CD14-positive monocyte (primary cell): ENCODE measurements at regions not wholly inside any gene's neighbourhood (a gene's known extent, or its start where the extent isn't known, plus 50 kb on each side); places are given as distances from the start of the nearest gene placed in this dataset.

ENCODE experiments used
- DNase-seq, 3 donors: peaks; one replicate each; pipeline ENCODE4 v3.0.0-alpha.2; 2011 to 2022
- H2AFZ ChIP-seq: 2 replicates; pipeline ENCODE4 v1.6.0; 2012; ENCODE audit warnings: mild to moderate bottlenecking, low read depth, low read length, inconsistent platforms; ENCODE audit not compliant: insufficient read depth, poor library complexity, severe bottlenecking
- H3K27ac ChIP-seq, 2 donors: 1 replicate in 1 of 2; 2 replicates in 1 of 2; pipeline ENCODE4 v1.5.1; 2012 to 2013; ENCODE audit warnings: low read length in 2 of 2, control low read depth in 1 of 2, inconsistent platforms in 1 of 2, low read depth in 1 of 2, mild to moderate bottlenecking in 1 of 2
- H3K27me3 ChIP-seq, 2 donors: one replicate each; pipeline versions ENCODE4 v1.6.0 to v1.6.1; 2011 to 2013; ENCODE audit warnings: low read length in 2 of 2; ENCODE audit not compliant: control insufficient read depth in 2 of 2, insufficient read depth in 2 of 2
- H3K36me3 ChIP-seq, 2 donors: replicated peaks in 1 of 2; 1 replicate in 1 of 2; 2 replicates in 1 of 2; pipeline versions ENCODE4 v1.5.1 to v1.6.1; 2012 to 2013; ENCODE audit warnings: low read length in 2 of 2, control low read depth in 1 of 2, inconsistent platforms in 1 of 2, mild to moderate bottlenecking in 1 of 2; ENCODE audit not compliant: insufficient read depth in 2 of 2, control insufficient read depth in 1 of 2
- H3K4me1 ChIP-seq, 2 donors: 1 replicate in 1 of 2; 2 replicates in 1 of 2; pipeline versions ENCODE4 v1.5.1 to v1.6.1; 2012 to 2013; ENCODE audit warnings: low read length in 2 of 2, control low read depth in 1 of 2, inconsistent platforms in 1 of 2, mild to moderate bottlenecking in 1 of 2, moderate library complexity in 1 of 2; ENCODE audit not compliant: insufficient read depth in 2 of 2, control insufficient read depth in 1 of 2
- H3K4me2 ChIP-seq: replicated peaks from 2 replicates; pipeline ENCODE3; 2012; ENCODE audit warnings: low read length, moderate library complexity, mild to moderate bottlenecking; ENCODE audit not compliant: poor library complexity, severe bottlenecking; ENCODE audit errors: extremely low read depth
- H3K4me3 ChIP-seq, 3 experiments: fragments of 200-600 bp in 1 of 3; sonication (generic) in 1 of 3; replicated peaks in 1 of 3; 1 replicate in 2 of 3; 2 replicates in 1 of 3; pipeline ENCODE4 v1.5.1; 2011 to 2013; ENCODE audit warnings: low read length in 3 of 3, mild to moderate bottlenecking in 3 of 3, control low read depth in 2 of 3, low read depth in 2 of 3, inconsistent platforms in 1 of 3, moderate library complexity in 1 of 3
- H3K79me2 ChIP-seq: 2 replicates; pipeline ENCODE4 v1.6.0; 2012; ENCODE audit warnings: mild to moderate bottlenecking, control low read depth, inconsistent platforms, low read length, moderate library complexity; ENCODE audit not compliant: insufficient read depth
- H3K9ac ChIP-seq: 2 replicates; pipeline ENCODE4 v1.6.0; 2017; ENCODE audit warnings: low read length, mild to moderate bottlenecking; ENCODE audit not compliant: insufficient read depth, poor library complexity, severe bottlenecking
- H3K9me3 ChIP-seq, 2 donors: replicated peaks in 1 of 2; 1 replicate in 1 of 2; 2 replicates in 1 of 2; pipeline versions ENCODE4 v1.5.1 to v1.6.1; 2012 to 2013; ENCODE audit warnings: low read length in 2 of 2, control low read depth in 1 of 2; ENCODE audit not compliant: control insufficient read depth in 1 of 2, insufficient read depth in 1 of 2
- H4K20me1 ChIP-seq: 2 replicates; pipeline ENCODE4 v1.6.0; 2012; ENCODE audit warnings: mild to moderate bottlenecking, low read length, control low read depth, moderate library complexity; ENCODE audit not compliant: insufficient read depth
- H3K27ac Mint-ChIP-seq, 7 donors: one replicate each; pipeline ENCODE4 v1.8.0; 2020; ENCODE audit warnings: mild to moderate bottlenecking in 7 of 7, mixed read lengths in 7 of 7, moderate library complexity in 6 of 7, inconsistent platforms in 2 of 7
- H3K27me3 Mint-ChIP-seq, 3 donors: one replicate each; pipeline ENCODE4 v1.8.0; 2021 to 2022; ENCODE audit warnings: low read depth in 3 of 3, mild to moderate bottlenecking in 3 of 3, mixed read lengths in 3 of 3, moderate library complexity in 3 of 3, inconsistent platforms in 1 of 3
- H3K36me3 Mint-ChIP-seq, 2 donors: one replicate each; pipeline ENCODE4 v1.8.0; 2020; ENCODE audit warnings: mixed read lengths in 2 of 2, inconsistent platforms in 1 of 2, mild to moderate bottlenecking in 1 of 2
- H3K4me1 Mint-ChIP-seq: one replicate; pipeline ENCODE4 v1.8.0; 2020; ENCODE audit warnings: mild to moderate bottlenecking, mixed read lengths
- H3K4me3 Mint-ChIP-seq, 2 donors: one replicate each; pipeline ENCODE4 v1.8.0; 2020; ENCODE audit warnings: mild to moderate bottlenecking in 2 of 2, mixed read lengths in 2 of 2, moderate library complexity in 1 of 2
- H3K9me3 Mint-ChIP-seq, 7 donors: one replicate each; pipeline ENCODE4 v1.8.0; 2020 to 2022; ENCODE audit warnings: mixed read lengths in 7 of 7, mild to moderate bottlenecking in 6 of 7, moderate library complexity in 6 of 7, inconsistent platforms in 2 of 7
- CTCF ChIP-seq: fragments of 200-600 bp; IDR thresholded peaks from one replicate; pipeline ENCODE4 v1.8.0; 2022; ENCODE audit warnings: antibody characterized with exemption, mild to moderate bottlenecking
- WGBS: methylation state at CpG from one replicate; pipeline ENCODE4 v1.1.5; 2013; ENCODE audit warnings: missing lambda C conversion rate; ENCODE audit not compliant: insufficient coverage; 5-methylcytosine and 5-hydroxymethylcytosine counted together
- intact Hi-C, 2 donors: fragments of 100-400 bp; cut with micrococcal nuclease; formaldehyde crosslinking; loops; one replicate each; pipeline versions ENCODE4 v1.15.0 to v1.15.1; 2023

- H3K4me1 ChIP-seq = no peaks in the 10 kb centered on the region
- intact Hi-C loops = no loop called here
- Mint-ChIP-seq H3K36me3 (no peaks in the 10 kb centered on the region), H3K4me1 (peaks cover 7% of the 10 kb centered on the region), H3K27ac (no peak overlapping the region), H3K9me3 (peaks cover 0 to 4% (median 0%) of the 10 kb centered on the region in 7 donors), H3K4me3 (no peak overlapping the region), H3K27me3 (peaks cover 0 to 1% (median 0%) of the 10 kb centered on the region in 3 donors)
- no peak overlapping the region for H3K27ac ChIP-seq
- no peak for DNase-seq
- no peaks in the 10 kb centered on the region for H3K9me3 ChIP-seq
- H2AFZ ChIP-seq = no peak overlapping the region
- no peak for TF ChIP-seq CTCF
- H3K9ac ChIP-seq = no peak overlapping the region
- no peak overlapping the region for H3K4me3 ChIP-seq
- 100% methylated on average over 2 of the region's 4 CpGs for WGBS
- H3K36me3 ChIP-seq = no peaks in the 10 kb centered on the region
- no peaks in the 10 kb centered on the region for H3K27me3 ChIP-seq
- no peak overlapping the region for H3K4me2 ChIP-seq
- no peaks in the 10 kb centered on the region for H3K79me2 ChIP-seq
- H4K20me1 ChIP-seq = no peaks in the 10 kb centered on the region
These were observed 225.9 kb upstream of the CD96 start for GRCh38 chr3:111315930-111316587.

GRCh38 chr3:111318289-111318688, 223.7 kb upstream of the CD96 start:
- Histone ChIP-seq H3K27me3 (no peaks in the 10 kb centered on the region), H3K36me3 (no peaks in the 10 kb centered on the region), H3K27ac (no peak overlapping the region), H3K4me1 (no peaks in the 10 kb centered on the region), H4K20me1 (no peaks in the 10 kb centered on the region), H3K9ac (no peak overlapping the region), H3K9me3 (no peaks in the 10 kb centered on the region), H3K4me3 (no peak overlapping the region), H3K4me2 (no peak overlapping the region), H2AFZ (no peak overlapping the region), H3K79me2 (no peaks in the 10 kb centered on the region)
- intact Hi-C loops = no loop called here
- no peak for TF ChIP-seq CTCF
- Mint-ChIP-seq H3K9me3 (peaks cover 0 to 4% (median 0%) of the 10 kb centered on the region in 7 donors), H3K36me3 (no peaks in the 10 kb centered on the region), H3K27me3 (no peaks in the 10 kb centered on the region), H3K27ac (no peak overlapping the region), H3K4me1 (no peaks in the 10 kb centered on the region), H3K4me3 (no peak overlapping the region)
- WGBS = 80% methylated on average over 1 of the region's 2 CpGs
- no peak for DNase-seq
